GM12873 (cell line): ENCODE measurements at regions not wholly inside any gene's neighbourhood (a gene's known extent, or its start where the extent isn't known, plus 50 kb on each side); places are given as distances from the start of the nearest gene placed in this dataset.
A peak's percentile ranks its signal among the peaks of the same experiment; 100 is the strongest.

Experiments
- TF ChIP-seq, protein P1 (sequence below): IDR thresholded peaks from 2 replicates; pipeline ENCODE4 v1.5.1; 2012; ENCODE audit warnings: low read depth, mild to moderate bottlenecking, moderate library complexity, low read length, control low read depth; ENCODE audit not compliant: insufficient read depth; ENCODE audit errors: missing control alignments

GRCh38 chr9:35553670-35554543 is 51.2 kb upstream of the TESK1 start:
- TF ChIP-seq, protein P1, sequence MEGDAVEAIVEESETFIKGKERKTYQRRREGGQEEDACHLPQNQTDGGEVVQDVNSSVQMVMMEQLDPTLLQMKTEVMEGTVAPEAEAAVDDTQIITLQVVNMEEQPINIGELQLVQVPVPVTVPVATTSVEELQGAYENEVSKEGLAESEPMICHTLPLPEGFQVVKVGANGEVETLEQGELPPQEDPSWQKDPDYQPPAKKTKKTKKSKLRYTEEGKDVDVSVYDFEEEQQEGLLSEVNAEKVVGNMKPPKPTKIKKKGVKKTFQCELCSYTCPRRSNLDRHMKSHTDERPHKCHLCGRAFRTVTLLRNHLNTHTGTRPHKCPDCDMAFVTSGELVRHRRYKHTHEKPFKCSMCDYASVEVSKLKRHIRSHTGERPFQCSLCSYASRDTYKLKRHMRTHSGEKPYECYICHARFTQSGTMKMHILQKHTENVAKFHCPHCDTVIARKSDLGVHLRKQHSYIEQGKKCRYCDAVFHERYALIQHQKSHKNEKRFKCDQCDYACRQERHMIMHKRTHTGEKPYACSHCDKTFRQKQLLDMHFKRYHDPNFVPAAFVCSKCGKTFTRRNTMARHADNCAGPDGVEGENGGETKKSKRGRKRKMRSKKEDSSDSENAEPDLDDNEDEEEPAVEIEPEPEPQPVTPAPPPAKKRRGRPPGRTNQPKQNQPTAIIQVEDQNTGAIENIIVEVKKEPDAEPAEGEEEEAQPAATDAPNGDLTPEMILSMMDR, result peak; percentile 73

DNA sequence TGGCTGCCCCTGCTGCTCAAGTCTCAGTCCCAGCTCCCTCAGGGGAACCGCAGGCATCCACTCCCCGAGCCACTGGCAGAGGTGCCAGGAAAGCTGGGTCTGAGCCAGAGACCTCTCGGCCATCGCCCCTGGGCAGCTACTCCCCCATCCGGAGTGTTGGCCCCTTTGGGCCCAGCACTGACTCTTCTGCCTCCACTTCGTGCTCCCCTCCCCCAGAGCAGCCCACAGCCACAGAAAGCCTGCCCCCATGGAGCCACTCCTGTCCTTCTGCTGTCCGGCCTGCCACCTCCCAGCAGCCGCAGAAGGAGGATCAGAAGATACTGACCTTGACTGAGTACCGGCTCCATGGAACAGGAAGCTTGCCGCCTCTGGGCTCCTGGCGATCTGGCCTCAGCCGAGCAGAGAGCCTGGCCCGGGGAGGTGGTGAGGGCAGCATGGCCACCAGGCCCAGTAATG is 49.8 kb upstream of the TESK1 start:
- TF ChIP-seq, protein P1, result no peak
